GM12878 (cell line): ENCODE measurements at regions not wholly inside any gene's neighbourhood (a gene's known extent, or its start where the extent isn't known, plus 50 kb on each side); places are given as distances from the start of the nearest gene placed in this dataset.

Experiments used
- ATAC-seq: fragments of 200-7000 bp; cut with Tn5 transposase; 3 replicates; pipeline ENCODE4 v1.9.1; 2020; ENCODE audit warnings: mild to moderate bottlenecking, moderate library complexity
- BruUV-seq: library from RNA; stranded (reverse); fragments of 400-500 nt; replicated peaks from 2 replicates; lab custom pipeline; 2021; lab: Mats Ljungman, UMichigan
- CTCF ChIA-PET: fragments of 300-600 bp; sonication (Branson Sonifier 250); formaldehyde crosslinking; extraction: SDS; loops from one replicate; lab custom pipeline; 2021; ENCODE audit warnings: inconsistent platforms; lab: Yijun Ruan, JAX
- POLR2A ChIA-PET: fragments of 350-600 bp; formaldehyde crosslinking; extraction: SDS; loops from one replicate; lab custom pipeline; 2021; ENCODE audit warnings: inconsistent platforms; lab: Charles Lee
- RAD21 ChIA-PET: fragments of 300-600 bp; sonication (Branson Sonifier 250); formaldehyde crosslinking; loops from one replicate; lab custom pipeline; 2023; ENCODE audit warnings: antibody characterized with exemption; ENCODE audit not compliant: unreplicated experiment; lab: Charles Lee
- SMC1A ChIA-PET: fragments of 300-600 bp; sonication (Branson Sonifier 250); formaldehyde crosslinking; loops from one replicate; lab custom pipeline; 2023; ENCODE audit not compliant: unreplicated experiment, uncharacterized antibody; lab: Charles Lee
- DNase-seq: peaks from one replicate; pipeline ENCODE4 v3.0.0-alpha.2; 2011; ENCODE audit warnings: low read depth, low spot score
- FAIRE-seq: peaks from 3 replicates; lab custom pipeline; 2011; peaks lifted over from hg19 to GRCh38; lab: Jason Lieb, UNC
- H2AFZ ChIP-seq: 2 replicates; pipeline ENCODE4 v1.6.0; 2011; ENCODE audit warnings: low read depth, low read length, control low read depth; ENCODE audit not compliant: control insufficient read depth
- H3K27ac ChIP-seq: 2 replicates; pipeline ENCODE4 v1.5.1; 2011; ENCODE audit warnings: control low read depth; ENCODE audit not compliant: control insufficient read depth, insufficient read depth
- H3K27me3 ChIP-seq, 2 experiments: replicated peaks in 1 of 2; 2 replicates each; pipeline versions ENCODE4 v1.6.0 to v1.6.1; 2011; ENCODE audit warnings: low read length in 1 of 2; ENCODE audit not compliant: control insufficient read depth in 2 of 2, insufficient read depth in 2 of 2
- H3K36me3 ChIP-seq, 2 experiments: 2 replicates each; pipeline ENCODE4 v1.5.1; 2011; ENCODE audit warnings: low read length in 1 of 2; ENCODE audit not compliant: control insufficient read depth in 2 of 2, insufficient read depth in 2 of 2
- H3K4me1 ChIP-seq: 2 replicates; pipeline ENCODE4 v1.6.1; 2011; ENCODE audit warnings: mild to moderate bottlenecking, low read length, moderate library complexity, mixed read lengths; ENCODE audit not compliant: control insufficient read depth, insufficient read depth
- H3K4me2 ChIP-seq: 2 replicates; pipeline ENCODE4 v1.6.0; 2011; ENCODE audit warnings: control low read depth; ENCODE audit not compliant: control insufficient read depth, insufficient read depth
- H3K4me3 ChIP-seq: fragments of 200-600 bp; sonication (generic); 2 replicates; pipeline ENCODE4 v1.5.1; 2016
- H3K79me2 ChIP-seq: 2 replicates; pipeline ENCODE4 v1.6.0; 2011; ENCODE audit warnings: low read length; ENCODE audit not compliant: control insufficient read depth, insufficient read depth
- H3K9ac ChIP-seq: 2 replicates; pipeline ENCODE4 v1.8.0; 2011; ENCODE audit warnings: low read length, control low read depth, mixed read lengths; ENCODE audit not compliant: control insufficient read depth, insufficient read depth
- H3K9me3 ChIP-seq: replicated peaks from 3 replicates; pipeline ENCODE4 v1.5.1; 2011; ENCODE audit warnings: mild to moderate bottlenecking, low read length; ENCODE audit not compliant: control insufficient read depth, insufficient read depth
- H4K20me1 ChIP-seq: 2 replicates; pipeline ENCODE4 v1.6.0; 2011; ENCODE audit not compliant: control insufficient read depth, insufficient read depth
- CHD1 ChIP-seq: IDR thresholded peaks from 2 replicates; pipeline ENCODE4 v1.6.1; 2012; ENCODE audit warnings: low read depth, low read length, improper control_type of control experiment
- CTCF ChIP-seq, 3 experiments: IDR thresholded peaks in 2 of 3; conservative IDR thresholded peaks in 1 of 3; 2 replicates each; pipeline ENCODE4 v1.5.1; 2011; ENCODE audit warnings: low read depth in 3 of 3, low read length in 3 of 3, mild to moderate bottlenecking in 3 of 3, control low read depth in 2 of 3, moderate library complexity in 2 of 3, inconsistent platforms in 1 of 3, mixed read lengths in 1 of 3; ENCODE audit not compliant: control insufficient read depth in 2 of 3, insufficient read depth in 1 of 3; ENCODE audit errors: extremely low read depth in 1 of 3
- EP300 ChIP-seq, 2 experiments: fragments of 150-350 bp in 1 of 2; IDR thresholded peaks; 2 replicates each; pipeline ENCODE4 v1.6.1; 2011 to 2012; ENCODE audit warnings: low read depth in 2 of 2, low read length in 2 of 2, borderline replicate concordance in 1 of 2, improper control_type of control experiment in 1 of 2, inconsistent platforms in 1 of 2; ENCODE audit not compliant: control insufficient read depth in 1 of 2
- IKZF2 ChIP-seq, 2 experiments: fragments of 450-650 bp; IDR thresholded peaks; 2 replicates each; pipeline ENCODE4 v1.6.1; 2017; ENCODE audit warnings: mild to moderate bottlenecking in 2 of 2, moderate library complexity in 2 of 2
- IRF4 ChIP-seq: IDR thresholded peaks from 2 replicates; pipeline ENCODE4 v1.6.1; 2011; ENCODE audit warnings: low read depth, low read length
- MEF2A ChIP-seq: IDR thresholded peaks from 2 replicates; pipeline ENCODE4 v1.6.1; 2011; ENCODE audit warnings: low read depth, mild to moderate bottlenecking, low read length, moderate library complexity; ENCODE audit not compliant: insufficient read depth
- MEF2B ChIP-seq: fragments of 450-650 bp; IDR thresholded peaks from 2 replicates; pipeline ENCODE4 v1.6.1; 2018; ENCODE audit warnings: mild to moderate bottlenecking, moderate library complexity; ENCODE audit not compliant: partially characterized antibody, poor library complexity, severe bottlenecking
- MXI1 ChIP-seq: fragments of 150-350 bp; IDR thresholded peaks from 2 replicates; pipeline ENCODE4 v1.6.1; 2011; ENCODE audit warnings: low read depth, mild to moderate bottlenecking, inconsistent platforms, low read length, improper control_type of control experiment
- PRDM15 ChIP-seq: fragments of 450-650 bp; formaldehyde crosslinking; IDR thresholded peaks from 2 replicates; pipeline ENCODE4 v1.4.0; 2020; ENCODE audit warnings: mild to moderate bottlenecking, moderate library complexity
- SIX5 ChIP-seq: IDR thresholded peaks from 2 replicates; pipeline ENCODE4 v1.6.1; 2011; ENCODE audit warnings: mild to moderate bottlenecking, low read depth, low read length, moderate library complexity; ENCODE audit not compliant: severe bottlenecking
- TCF7 ChIP-seq: IDR thresholded peaks from 2 replicates; pipeline ENCODE4 v1.6.1; 2014; ENCODE audit warnings: antibody characterized with exemption, borderline replicate concordance
- USF2 ChIP-seq: IDR thresholded peaks from 2 replicates; pipeline ENCODE4 v1.6.1; 2011; ENCODE audit warnings: low read depth, low read length, improper control_type of control experiment, borderline replicate concordance
- WGBS: methylation state at CpG from one replicate; pipeline ENCODE4 v1.1.6; 2016; ENCODE audit warnings: low lambda C conversion rate; ENCODE audit not compliant: insufficient replicate concordance, insufficient coverage; ENCODE audit errors: missing lambda C conversion rate; 5-methylcytosine and 5-hydroxymethylcytosine counted together
- in situ Hi-C: fragments of 300-500 bp; cut with MboI; formaldehyde crosslinking; loops from 9 replicates; pipeline ENCODE4 v1.14.3; 2018; ENCODE audit warnings: mixed read lengths
- intact Hi-C: fragments of 100-400 bp; cut with micrococcal nuclease; formaldehyde crosslinking; loops from one replicate; pipeline ENCODE4 v1.14.2; 2022; ENCODE audit not compliant: unreplicated experiment
- TF ChIP-seq, protein P1 (sequence below): IDR thresholded peaks from 2 replicates; pipeline ENCODE4 v1.6.1; 2011; ENCODE audit warnings: borderline replicate concordance, low read depth, mild to moderate bottlenecking, moderate library complexity, mixed read lengths, low read length; ENCODE audit not compliant: insufficient read depth; ENCODE audit errors: extremely low read length

- ChIA-PET SMC1A (interaction anchor here (0.7 to 9.0 kb wide), 34 partner anchors 9 to 268 kb away, joined by 3 to 221 read pairs (median 8); partner anchors contain the start of gene NUDT4), RAD21 (interaction anchor here (0.7 to 7.8 kb wide), 35 partner anchors 9 to 384 kb away, joined by 3 to 178 read pairs (median 5); no protein-coding TSS in a partner anchor), CTCF (interaction anchor here (0.8 to 9.6 kb wide), 15 partner anchors 9 to 269 kb away, joined by 3 to 86 read pairs (median 6); no protein-coding TSS in a partner anchor), POLR2A (interaction anchor here (0.6 to 6.2 kb wide), 14 partner anchors 12 to 252 kb away, joined by 3 to 52 read pairs (median 8); partner anchors contain the start of gene NUDT4)
- Histone ChIP-seq H3K27ac (peak overlapping the region; percentile 88), H3K27me3 (no peaks in the 10 kb centered on the region), H3K9ac (peak overlapping the region; percentile 75), H3K4me2 (peak overlapping the region; percentile 72), H3K36me3 (no peaks in the 10 kb centered on the region), H3K9me3 (no peaks in the 10 kb centered on the region), H4K20me1 (no peaks in the 10 kb centered on the region), H3K4me1 (peaks cover 32% of the 10 kb centered on the region), H3K79me2 (no peaks in the 10 kb centered on the region), H3K4me3 (peak overlapping the region; percentile 69), H2AFZ (peak overlapping the region; percentile 9; the same call in 1 of the 2 replicates)
- ATAC-seq (peak; percentile 84), DNase-seq (peak; percentile 95), FAIRE-seq (no peak)
- under 1% methylated on average over 16 of the region's 16 CpGs for WGBS
- in situ Hi-C loops, result no loop called here
- BruUV-seq, result no TSS peak
- intact Hi-C loops, result loop anchor here (1.0 to 2.0 kb wide), 5 partner anchors 33 to 213 kb away; no protein-coding TSS in a partner anchor
- peak; percentile 78 to 87; a peak in 3 of 4 replicates for TF ChIP-seq EP300 (IDR thresholded peaks at IDR 0.05; ENCODE audit: borderline replicate concordance in 1 of 2, control insufficient read depth in 1 of 2, low read depth in 2 of 2, low read length in 2 of 2)
- TF ChIP-seq SIX5, result no peak
- TF ChIP-seq IKZF2 (IDR thresholded peaks at IDR 0.05), result peak; percentile 96 to 97
- TF ChIP-seq, protein P1, sequence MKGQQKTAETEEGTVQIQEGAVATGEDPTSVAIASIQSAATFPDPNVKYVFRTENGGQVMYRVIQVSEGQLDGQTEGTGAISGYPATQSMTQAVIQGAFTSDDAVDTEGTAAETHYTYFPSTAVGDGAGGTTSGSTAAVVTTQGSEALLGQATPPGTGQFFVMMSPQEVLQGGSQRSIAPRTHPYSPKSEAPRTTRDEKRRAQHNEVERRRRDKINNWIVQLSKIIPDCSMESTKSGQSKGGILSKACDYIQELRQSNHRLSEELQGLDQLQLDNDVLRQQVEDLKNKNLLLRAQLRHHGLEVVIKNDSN, result no peak
- TF ChIP-seq PRDM15 (CRISPR knock-in tag), result 0 out of 2 replicates have a peak, but pooled peaks have one; percentile 36
- TF ChIP-seq MEF2B, result peak; percentile 92
- peak; percentile 57; the same call in 1 of the 2 replicates for TF ChIP-seq MXI1
- TF ChIP-seq MEF2A, result peak; percentile 98
- peak; percentile 57; the same call in 1 of the 2 replicates for TF ChIP-seq TCF7
- no peak for TF ChIP-seq CHD1
- TF ChIP-seq IRF4, result peak; percentile 50; the same call in 1 of the 2 replicates
- TF ChIP-seq USF2, result no peak
- no peak for TF ChIP-seq CTCF (IDR thresholded peaks at IDR 0.05 in 2 of 3, conservative IDR thresholded peaks at IDR 0.05 in 1 of 3; ENCODE audit: control insufficient read depth in 2 of 3, extremely low read depth in 1 of 3, insufficient read depth in 1 of 3, low read depth in 3 of 3, low read length in 3 of 3)
Measured at GRCh38 chr12:93167841-93168492, 209.8 kb upstream of the NUDT4 start.
